HG02970 (cell line): ENCODE measurements at regions not wholly inside any gene's neighbourhood (a gene's known extent, or its start where the extent isn't known, plus 50 kb on each side); places are given as distances from the start of the nearest gene placed in this dataset.

Source experiments
- ATAC-seq: cut with Tn5 transposase; IDR thresholded peaks from one replicate; pipeline ENCODE4 v1.9.1; 2021; ENCODE audit warnings: mild to moderate bottlenecking, moderate library complexity, moderate number of reproducible peaks; ENCODE audit not compliant: unreplicated experiment, low FRiP score

- no peak for ATAC-seq
These were observed 124.0 kb upstream of the PJA2 start for GRCh38 chr5:109533751-109534272.

DNA sequence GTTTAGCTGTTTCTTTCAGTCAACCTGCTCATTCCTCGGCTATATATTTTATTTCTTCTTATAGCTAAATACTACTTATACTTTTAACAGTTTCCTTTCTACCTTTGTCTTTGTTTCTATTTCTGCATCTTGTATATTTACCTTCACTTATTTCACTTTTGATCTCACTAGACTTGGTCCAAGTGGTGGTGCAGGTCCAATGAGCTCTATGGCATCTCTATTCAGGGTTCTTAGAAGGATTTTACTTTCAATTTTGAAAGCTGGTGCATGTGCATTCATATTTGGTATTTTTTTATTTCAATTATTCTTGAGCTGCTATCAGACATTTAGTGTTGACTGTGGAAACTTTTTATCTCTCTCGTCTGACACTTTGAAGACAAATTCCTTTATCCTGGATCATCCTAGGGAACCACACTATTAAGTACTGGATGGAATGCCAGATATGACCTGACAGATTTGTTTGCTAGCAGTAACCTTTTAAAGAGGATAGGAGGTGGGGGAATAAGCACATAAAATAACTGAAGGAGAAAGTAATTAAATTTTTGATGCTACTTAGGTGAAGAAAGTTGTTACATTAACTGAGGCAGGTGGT, 123.1 kb upstream of the PJA2 start:
- ATAC-seq: no peak

DNA sequence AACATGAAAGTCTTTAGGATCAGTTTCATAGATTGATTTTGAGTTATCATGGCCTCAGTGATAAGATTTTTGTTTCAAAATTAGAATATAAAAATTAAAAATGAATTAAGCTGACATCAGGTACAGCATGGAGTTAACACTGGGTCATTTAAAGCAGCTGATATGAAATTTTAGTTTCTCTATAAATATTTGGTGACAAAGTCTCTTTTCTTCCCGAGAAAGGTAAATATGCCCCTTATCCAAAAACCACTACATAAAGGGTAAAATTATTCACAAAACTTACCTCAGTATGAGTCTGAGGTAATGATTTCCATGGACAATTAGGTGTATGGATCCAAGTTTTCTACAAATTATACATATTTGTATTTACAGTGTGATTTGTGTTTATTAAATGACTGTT, 121.5 kb upstream of the PJA2 start:
- no peak for ATAC-seq

- no peak for ATAC-seq
These were observed 120.2 kb upstream of the PJA2 start for GRCh38 chr5:109529987-109530386.

- no peak for ATAC-seq
These were observed 119.7 kb upstream of the PJA2 start for GRCh38 chr5:109529520-109529919.

GRCh38 chr5:109524555-109524954, 114.8 kb upstream of the PJA2 start:
- ATAC-seq: no peak

DNA sequence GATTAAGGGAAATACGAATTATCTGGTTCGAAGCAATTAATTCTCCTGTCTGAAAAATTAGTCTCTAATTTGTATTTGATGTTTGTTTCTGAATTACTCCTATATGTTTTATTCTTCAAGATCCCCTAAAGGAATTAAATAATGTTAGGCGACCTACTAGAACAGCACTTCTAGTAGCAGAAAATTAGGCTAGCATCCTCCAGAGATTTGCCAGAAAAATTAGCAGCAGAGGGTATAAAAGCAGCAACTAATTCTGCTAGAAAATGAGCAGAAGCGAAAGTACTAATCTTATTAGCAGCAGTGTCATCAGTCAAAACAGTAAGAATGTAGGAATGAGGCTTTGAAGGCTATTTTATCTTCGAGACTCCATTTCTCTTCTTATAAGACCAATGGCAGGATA, 114.3 kb upstream of the PJA2 start:
- no peak for ATAC-seq

- no peak for ATAC-seq
These were observed 112.6 kb upstream of the PJA2 start for GRCh38 chr5:109522404-109522803.

GRCh38 chr5:109519416-109519815, 109.6 kb upstream of the PJA2 start:
- no peak for ATAC-seq

DNA sequence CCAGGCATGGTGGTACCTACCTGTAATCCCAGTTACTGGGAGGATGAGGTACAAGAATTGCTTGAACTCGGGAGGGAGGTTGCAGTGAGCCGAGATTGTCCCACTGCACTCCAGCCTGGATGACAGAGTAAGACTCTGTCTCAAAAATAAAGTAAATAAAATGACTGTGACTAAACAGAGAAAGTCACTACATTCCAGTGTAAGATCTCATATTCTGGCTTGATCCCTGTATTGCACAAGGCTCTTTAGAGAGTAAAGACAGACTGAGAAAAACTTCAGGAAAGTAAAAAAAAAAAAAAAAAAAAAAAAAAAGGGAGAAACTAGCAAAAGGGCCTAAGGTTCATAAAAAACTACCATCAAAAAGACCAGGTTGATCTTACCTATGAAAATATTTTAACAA, 106.6 kb upstream of the PJA2 start:
- no peak for ATAC-seq

GRCh38 chr5:109511980-109512734, 102.4 kb upstream of the PJA2 start:
- no peak for ATAC-seq

GRCh38 chr5:109506556-109506955, 96.8 kb upstream of the PJA2 start:
- no peak for ATAC-seq

- ATAC-seq: no peak
These were observed 86.3 kb upstream of the PJA2 start for GRCh38 chr5:109496112-109496511.

DNA sequence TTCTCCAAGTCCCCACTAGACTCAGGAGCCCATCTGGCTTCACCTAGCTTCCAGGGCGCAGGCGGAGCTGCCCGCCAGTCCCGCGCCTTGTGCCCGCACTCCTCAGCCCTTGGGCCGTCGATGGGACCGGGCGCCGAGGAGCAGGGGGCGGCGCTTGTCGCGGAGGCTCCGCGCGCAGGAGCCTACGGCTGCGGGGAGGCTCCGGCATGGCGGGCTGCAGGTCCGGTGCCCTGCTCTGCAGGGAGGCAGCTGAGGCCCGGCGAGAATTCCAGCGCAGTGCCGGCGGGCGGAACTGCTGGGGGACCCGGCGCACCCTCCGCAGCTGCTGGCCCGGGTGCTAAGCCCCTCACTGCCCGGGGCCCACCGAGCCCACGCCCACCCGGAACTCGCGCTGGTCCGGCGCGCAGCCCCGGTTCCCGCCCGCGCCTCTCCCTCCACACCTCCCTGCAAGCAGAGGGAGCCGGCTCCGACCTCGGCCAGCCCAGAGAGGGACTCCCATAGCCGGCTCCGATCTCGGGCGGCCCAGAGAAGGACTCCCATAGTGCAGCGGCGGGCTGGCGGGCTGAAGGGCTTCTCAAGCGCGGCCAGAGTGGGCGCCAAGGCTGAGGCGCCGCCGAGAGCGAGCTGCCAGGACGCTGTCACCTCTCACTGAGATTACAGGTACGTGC, 78.1 kb upstream of the PJA2 start:
- no peak for ATAC-seq

DNA sequence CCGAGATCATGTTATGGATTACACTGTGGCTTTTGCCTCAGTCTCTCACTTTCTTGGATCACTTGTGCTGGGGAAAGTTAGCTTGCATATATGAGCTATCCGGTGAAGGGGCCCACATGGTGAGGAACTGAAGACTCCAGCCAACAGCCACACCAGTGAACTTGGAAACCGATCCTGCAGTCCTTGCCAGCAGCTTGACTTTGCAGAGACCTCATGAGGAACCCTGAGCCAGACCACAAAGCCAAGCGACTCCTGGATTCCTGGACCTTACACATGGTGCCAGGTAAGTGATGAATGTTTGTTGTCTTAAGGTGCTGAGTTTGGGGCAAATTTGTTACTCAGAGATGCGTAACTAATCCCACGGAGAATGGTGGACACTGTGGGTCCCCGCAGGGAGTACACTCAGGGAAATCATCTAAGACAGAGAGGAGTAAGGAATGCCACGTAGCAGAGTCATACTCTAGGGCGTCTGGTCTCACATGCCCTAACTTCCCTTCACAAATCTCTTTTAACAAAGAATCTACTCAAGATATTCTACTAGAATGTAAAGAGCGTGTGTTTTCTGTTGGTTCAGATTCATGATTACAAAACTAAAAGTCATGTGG, 76.5 kb upstream of the PJA2 start:
- ATAC-seq: no peak

- no peak for ATAC-seq
These were observed 75.3 kb upstream of the PJA2 start for GRCh38 chr5:109485030-109485429.

DNA sequence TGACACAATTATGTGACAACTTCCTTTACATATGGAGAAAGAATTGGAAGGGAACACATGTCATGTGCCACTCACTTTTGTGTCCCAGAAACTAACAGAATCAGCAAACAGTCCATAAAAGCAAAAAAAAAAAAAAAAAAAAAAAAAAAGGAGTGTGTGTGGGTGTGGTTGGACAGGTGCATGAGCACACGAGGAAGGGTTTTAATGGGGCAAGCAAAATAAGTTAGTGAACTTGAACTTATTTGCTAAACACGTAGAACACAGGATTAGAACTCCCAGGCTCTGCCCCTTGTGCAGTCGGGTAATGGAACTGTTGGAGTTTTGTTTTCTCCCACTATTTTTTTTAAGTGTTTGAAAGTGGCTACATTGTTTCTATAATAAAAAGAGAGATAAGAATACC, 74.8 kb upstream of the PJA2 start:
- no peak for ATAC-seq

DNA sequence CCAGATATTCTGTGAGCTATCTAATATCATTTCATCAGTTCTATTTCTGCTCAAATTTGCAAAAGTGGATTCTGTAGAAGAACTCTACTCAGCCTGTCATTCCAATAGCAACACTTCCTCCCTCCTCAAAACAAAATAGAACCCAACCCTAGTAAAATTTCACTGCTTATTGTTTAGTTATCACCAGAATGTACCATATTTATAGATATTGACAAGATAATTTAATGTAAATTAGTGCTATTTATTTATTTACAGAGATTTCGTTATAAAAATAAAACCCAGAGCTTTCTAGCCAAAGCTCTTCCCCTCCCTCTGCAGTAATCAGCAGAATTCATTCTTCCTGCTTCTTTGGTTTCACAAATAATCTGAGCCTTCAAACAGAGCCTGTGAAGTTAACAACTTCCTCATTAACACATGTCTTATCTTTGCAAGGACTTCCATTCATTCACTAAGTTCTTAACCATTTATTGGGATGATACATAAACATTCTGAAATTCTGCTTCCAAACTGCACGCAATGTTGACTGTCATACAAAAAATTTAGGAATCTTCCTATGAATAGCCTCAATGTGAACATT, 73.7 kb upstream of the PJA2 start:
- ATAC-seq: no peak

DNA sequence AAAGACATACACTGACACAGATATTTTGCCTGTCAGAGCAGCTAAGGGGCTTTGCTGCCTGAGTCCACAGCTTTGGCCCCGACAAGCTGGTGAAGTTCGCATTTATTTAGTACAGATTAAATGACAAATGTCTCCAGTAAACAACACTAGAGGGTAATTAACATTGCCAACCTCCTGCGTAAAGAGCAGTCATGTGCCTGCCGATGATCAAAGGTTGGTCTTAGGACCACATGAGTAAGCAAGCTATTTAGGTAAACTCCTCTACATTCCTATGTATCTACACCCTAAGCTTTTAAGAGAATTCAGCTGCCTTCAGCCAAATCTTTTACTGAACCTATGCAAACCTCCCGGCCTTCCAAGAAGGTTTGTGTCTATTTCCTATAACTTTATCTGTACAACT, 73.0 kb upstream of the PJA2 start:
- no peak for ATAC-seq

GRCh38 chr5:109479260-109479860, 69.6 kb upstream of the PJA2 start:
- no peak for ATAC-seq
